Stomach (tissue), 8 donors: ENCODE measurements at regions not wholly inside any gene's neighbourhood (a gene's known extent, or its start where the extent isn't known, plus 50 kb on each side); places are given as distances from the start of the nearest gene placed in this dataset.

Experiments used
- DNase-seq, 2 donors: peaks; one replicate each; pipeline versions ENCODE4 v3.0.0 to v3.0.0-alpha.2; 2013 to 2019
- H3K27ac ChIP-seq, 5 donors: fragments of 200-600 bp in 4 of 5; sonication (generic) in 4 of 5; one replicate each; pipeline ENCODE4 v1.5.1; 2013 to 2019; ENCODE audit warnings: mild to moderate bottlenecking in 1 of 5, moderate library complexity in 1 of 5
- H3K27me3 ChIP-seq, 3 donors: fragments of 200-600 bp; sonication (generic); one replicate each; pipeline ENCODE4 v1.5.1; 2017 to 2019; ENCODE audit warnings: mixed run types in 1 of 3
- H3K36me3 ChIP-seq, 4 donors: fragments of 200-600 bp; sonication (generic); 1 replicate in 3 of 4; 2 replicates in 1 of 4; pipeline ENCODE4 v1.5.1; 2016 to 2019
- H3K4me1 ChIP-seq, 4 donors: fragments of 200-600 bp; sonication (generic); one replicate each; pipeline ENCODE4 v1.5.1; 2016 to 2019
- H3K4me3 ChIP-seq, 4 donors: fragments of 200-600 bp; sonication (generic) in 3 of 4; one replicate each; pipeline ENCODE4 v1.5.1; 2016 to 2019; ENCODE audit warnings: mild to moderate bottlenecking in 1 of 4
- H3K9me3 ChIP-seq, 4 donors: fragments of 200-600 bp; sonication (generic); one replicate each; pipeline ENCODE4 v1.5.1; 2016 to 2019
- CTCF ChIP-seq, 7 experiments: fragments of 450-650 bp in 4 of 7; fragments of 200-600 bp in 3 of 7; sonication (generic) in 3 of 7; IDR thresholded peaks; one replicate each; pipeline ENCODE4 v1.5.1; 2016 to 2019; ENCODE audit warnings: antibody characterized with exemption in 7 of 7, control low read depth in 2 of 7, mild to moderate bottlenecking in 1 of 7
- EP300 ChIP-seq: sonication (generic); formaldehyde crosslinking; IDR thresholded peaks from one replicate; pipeline ENCODE4 v1.6.1; 2017; ENCODE audit warnings: antibody characterized with exemption
- POLR2A ChIP-seq, 4 donors: fragments of 450-650 bp; IDR thresholded peaks; one replicate each; pipeline ENCODE4 v1.6.1; 2016; ENCODE audit warnings: antibody characterized with exemption in 4 of 4, control low read depth in 2 of 4, mild to moderate bottlenecking in 1 of 4, moderate library complexity in 1 of 4
- POLR2AphosphoS5 ChIP-seq, 3 donors: sonication (generic); formaldehyde crosslinking; IDR thresholded peaks; one replicate each; pipeline ENCODE4 v1.6.1; 2016; ENCODE audit warnings: antibody characterized with exemption in 3 of 3
- WGBS, 5 donors: extraction: QIAGEN DNeasy Blood & Tissue Kit in 3 of 5; methylation state at CpG; one replicate each; pipeline versions ENCODE4 v1.1.5 to v1.1.7; 2013 to 2018; 5-methylcytosine and 5-hydroxymethylcytosine counted together
- intact Hi-C: fragments of 100-400 bp; cut with DNase I; formaldehyde crosslinking; loops from one replicate; pipeline ENCODE4 v1.15.1; 2023; ENCODE audit warnings: low total_unique reads
- donor health status: healthy with polysubstance abuse.
- donor health status: Bipolar disorder and iron deficiency.
- donor health status: healthy.

- TF ChIP-seq CTCF (IDR thresholded peaks at IDR 0.05), result no peak
- TF ChIP-seq POLR2AphosphoS5 (IDR thresholded peaks at IDR 0.05), result no peak
- TF ChIP-seq EP300, result no peak
- TF ChIP-seq POLR2A (IDR thresholded peaks at IDR 0.05), result no peak
- intact Hi-C loops, result no loop called here
- H3K9me3 ChIP-seq, result peaks cover 0 to 12% (median 8%) of the 10 kb centered on the region in 4 donors
- H3K27ac ChIP-seq, result no peak overlapping the region
- no peak for DNase-seq
- no peaks in the 10 kb centered on the region for H3K36me3 ChIP-seq
- H3K4me1 ChIP-seq, result no peaks in the 10 kb centered on the region
- H3K4me3 ChIP-seq, result no peak overlapping the region
- no peaks in the 10 kb centered on the region for H3K27me3 ChIP-seq
- WGBS, 5 donors, result 58 to 75% (median 69%) methylated on average over 8 of the region's 8 CpGs
Observed at GRCh38 chr18:73087282-73087977, 219.6 kb upstream of the NETO1 start.

- intact Hi-C loops, result no loop called here
- H3K4me1 ChIP-seq, result no peaks in the 10 kb centered on the region
- peaks cover 0 to 2% (median 0%) of the 10 kb centered on the region in 4 donors for H3K9me3 ChIP-seq
- no peak overlapping the region for H3K4me3 ChIP-seq
- 59 to 87% (median 80%) methylated on average over 2 of the region's 2 CpGs for WGBS, 5 donors
- H3K27ac ChIP-seq, result no peak overlapping the region
- no peak for TF ChIP-seq EP300
- TF ChIP-seq POLR2A (IDR thresholded peaks at IDR 0.05), result no peak
- no peak for TF ChIP-seq CTCF (IDR thresholded peaks at IDR 0.05)
- no peak for TF ChIP-seq POLR2AphosphoS5 (IDR thresholded peaks at IDR 0.05)
- H3K36me3 ChIP-seq, result no peaks in the 10 kb centered on the region
- H3K27me3 ChIP-seq, result no peaks in the 10 kb centered on the region
- DNase-seq, result no peak
Observed at GRCh38 chr18:73079920-73080319, 212.1 kb upstream of the NETO1 start.

GRCh38 chr18:73060666-73061288 is 193.0 kb upstream of the NETO1 start:
- Histone ChIP-seq H3K36me3 (no peaks in the 10 kb centered on the region), H3K27ac (no peak overlapping the region), H3K27me3 (no peaks in the 10 kb centered on the region), H3K9me3 (peaks cover 0 to 10% (median 0%) of the 10 kb centered on the region in 4 donors), H3K4me3 (no peak overlapping the region), H3K4me1 (no peaks in the 10 kb centered on the region)
- TF ChIP-seq EP300, result no peak
- intact Hi-C loops, result no loop called here
- no peak for DNase-seq
- WGBS, 5 donors, result 63 to 75% (median 70%) methylated on average over 4 of the region's 4 CpGs

GRCh38 chr18:73059280-73059679 is 191.5 kb upstream of the NETO1 start:
- Histone ChIP-seq H3K27ac (no peak overlapping the region), H3K9me3 (peaks cover 0 to 4% (median 0%) of the 10 kb centered on the region in 4 donors), H3K4me3 (no peak overlapping the region), H3K4me1 (no peaks in the 10 kb centered on the region), H3K36me3 (no peaks in the 10 kb centered on the region), H3K27me3 (no peaks in the 10 kb centered on the region)
- TF ChIP-seq POLR2AphosphoS5 (IDR thresholded peaks at IDR 0.05), result no peak
- TF ChIP-seq POLR2A (IDR thresholded peaks at IDR 0.05), result no peak
- no peak for TF ChIP-seq EP300
- no peak for TF ChIP-seq CTCF (IDR thresholded peaks at IDR 0.05)
- DNase-seq, result no peak
- WGBS, 5 donors, result 66 to 73% (median 69%) methylated on average over 2 of the region's 2 CpGs
- intact Hi-C loops, result no loop called here

- no peak overlapping the region for H3K4me3 ChIP-seq
- intact Hi-C loops, result no loop called here
- H3K27me3 ChIP-seq, result no peaks in the 10 kb centered on the region
- H3K4me1 ChIP-seq, result no peaks in the 10 kb centered on the region
- TF ChIP-seq POLR2A (IDR thresholded peaks at IDR 0.05) (no peak), POLR2AphosphoS5 (IDR thresholded peaks at IDR 0.05) (no peak), EP300 (no peak), CTCF (IDR thresholded peaks at IDR 0.05) (no peak)
- peaks cover 0 to 21% (median 2%) of the 10 kb centered on the region in 4 donors for H3K9me3 ChIP-seq
- no peak overlapping the region for H3K27ac ChIP-seq
- no peaks in the 10 kb centered on the region for H3K36me3 ChIP-seq
- DNase-seq, result no peak
Observed at GRCh38 chr18:73047688-73048087, 179.9 kb upstream of the NETO1 start.
